Natural killer cell (primary cell): ENCODE measurements at regions not wholly inside any gene's neighbourhood (a gene's known extent, or its start where the extent isn't known, plus 50 kb on each side); places are given as distances from the start of the nearest gene placed in this dataset.
"Not testable (repeated sequence)": the region's sequence is repeated elsewhere in the genome, so short reads cannot be mapped to it uniquely, and the experiment has no call there.

Experiments
- ATAC-seq, 3 donors: fragments of 150-1000 bp in 2 of 3; fragments of 200-7000 bp in 1 of 3; cut with Tn5 transposase; 1 replicate in 1 of 3; 2 replicates in 2 of 3; pipeline ENCODE4 v1.10.0; 2021; ENCODE audit warnings: mild to moderate bottlenecking in 2 of 3, moderate library complexity in 2 of 3
- DNase-seq, 2 donors: peaks; one replicate each; pipeline versions ENCODE4 v3.0.0 to v3.0.0-alpha.2; 2013 to 2021; ENCODE audit warnings: mixed read lengths in 1 of 2
- H3K27ac ChIP-seq: one replicate; pipeline ENCODE4 v1.5.1; 2013; ENCODE audit warnings: mild to moderate bottlenecking, low read length
- H3K27me3 ChIP-seq: one replicate; pipeline ENCODE4 v1.6.1; 2013; ENCODE audit warnings: low read length; ENCODE audit not compliant: control insufficient read depth, insufficient read depth
- H3K36me3 ChIP-seq: one replicate; pipeline ENCODE4 v1.6.1; 2013; ENCODE audit warnings: low read length; ENCODE audit not compliant: control insufficient read depth, insufficient read depth
- H3K4me1 ChIP-seq: one replicate; pipeline ENCODE4 v1.6.1; 2013; ENCODE audit warnings: low read length; ENCODE audit not compliant: control insufficient read depth, insufficient read depth
- H3K4me3 ChIP-seq: one replicate; pipeline ENCODE4 v1.5.1; 2013; ENCODE audit warnings: low read length
- H3K9me3 ChIP-seq: one replicate; pipeline ENCODE4 v1.6.1; 2013; ENCODE audit warnings: low read length; ENCODE audit not compliant: control insufficient read depth, insufficient read depth
- H3K27ac Mint-ChIP-seq, 2 donors: one replicate each; pipeline ENCODE4 v1.8.0; 2022; ENCODE audit warnings: mild to moderate bottlenecking in 2 of 2, mixed read lengths in 2 of 2, moderate library complexity in 1 of 2
- H3K27me3 Mint-ChIP-seq, 2 donors: one replicate each; pipeline ENCODE4 v1.8.0; 2022; ENCODE audit warnings: low read depth in 2 of 2, mixed read lengths in 2 of 2
- H3K36me3 Mint-ChIP-seq: one replicate; pipeline ENCODE4 v1.8.0; 2022; ENCODE audit warnings: mixed read lengths
- H3K4me1 Mint-ChIP-seq, 2 donors: one replicate each; pipeline ENCODE4 v1.8.0; 2022; ENCODE audit warnings: mixed read lengths in 2 of 2
- H3K4me3 Mint-ChIP-seq: one replicate; pipeline ENCODE4 v1.8.0; 2022; ENCODE audit warnings: mild to moderate bottlenecking, moderate library complexity, mixed read lengths
- H3K9me3 Mint-ChIP-seq, 2 donors: one replicate each; pipeline ENCODE4 v1.8.0; 2022; ENCODE audit warnings: mixed read lengths in 2 of 2
- WGBS: methylation state at CpG from one replicate; pipeline ENCODE4 v1.1.7; 2013; ENCODE audit warnings: missing lambda C conversion rate; ENCODE audit not compliant: insufficient coverage; 5-methylcytosine and 5-hydroxymethylcytosine counted together
- intact Hi-C: fragments of 100-400 bp; cut with micrococcal nuclease; formaldehyde crosslinking; loops from one replicate; pipeline ENCODE4 v1.14.2; 2022
- TF ChIP-seq, protein P1 (sequence below): fragments of 200-600 bp; IDR thresholded peaks from one replicate; pipeline ENCODE4 v1.8.0; 2022; ENCODE audit warnings: antibody characterized with exemption

DNA sequence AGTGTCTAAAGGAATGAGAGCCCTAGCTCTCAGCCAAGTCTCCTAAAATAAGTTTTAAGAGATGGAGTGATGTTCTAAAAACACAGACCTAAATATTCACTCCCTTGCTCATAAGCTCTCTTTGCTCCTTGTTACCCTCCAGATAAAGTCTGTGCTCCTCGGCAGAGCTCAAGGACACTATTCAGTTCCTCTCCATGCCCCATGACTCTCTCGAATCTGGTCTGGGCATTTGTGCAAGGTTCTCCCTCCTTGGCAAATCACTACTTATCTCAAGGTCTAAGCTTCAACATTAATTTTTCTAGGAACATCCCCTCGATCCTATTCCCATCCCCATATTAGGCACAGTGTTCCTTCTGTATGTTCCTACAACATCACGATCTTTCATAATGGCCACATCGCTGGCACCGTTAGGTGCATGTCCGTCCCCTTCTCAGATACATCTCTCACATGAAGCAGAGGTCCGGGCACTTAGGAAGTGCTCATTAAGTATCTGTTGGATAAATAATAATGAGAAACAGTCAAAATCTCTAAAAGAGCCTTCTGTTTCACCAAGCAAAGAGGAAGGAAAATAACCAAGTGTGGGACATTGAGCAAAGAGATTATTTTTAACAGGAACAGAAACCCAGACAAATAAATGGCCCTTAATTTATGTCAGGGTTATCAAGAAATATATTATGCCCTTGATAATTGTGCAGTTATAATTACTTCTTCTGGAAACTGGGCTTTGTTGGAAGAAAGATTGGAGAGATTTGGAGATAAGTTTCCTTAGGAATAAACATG is 85.9 kb upstream of the HTR4 start:
- Histone ChIP-seq H3K4me3 (no peak overlapping the region), H3K36me3 (no peaks in the 10 kb centered on the region), H3K27ac (no peak overlapping the region), H3K27me3 (no peaks in the 10 kb centered on the region), H3K9me3 (no peaks in the 10 kb centered on the region), H3K4me1 (no peaks in the 10 kb centered on the region)
- H3K36me3 Mint-ChIP-seq, result no peaks in the 10 kb centered on the region
- peaks cover 5 to 7% of the 10 kb centered on the region in 2 donors for H3K27me3 Mint-ChIP-seq
- TF ChIP-seq, protein P1, sequence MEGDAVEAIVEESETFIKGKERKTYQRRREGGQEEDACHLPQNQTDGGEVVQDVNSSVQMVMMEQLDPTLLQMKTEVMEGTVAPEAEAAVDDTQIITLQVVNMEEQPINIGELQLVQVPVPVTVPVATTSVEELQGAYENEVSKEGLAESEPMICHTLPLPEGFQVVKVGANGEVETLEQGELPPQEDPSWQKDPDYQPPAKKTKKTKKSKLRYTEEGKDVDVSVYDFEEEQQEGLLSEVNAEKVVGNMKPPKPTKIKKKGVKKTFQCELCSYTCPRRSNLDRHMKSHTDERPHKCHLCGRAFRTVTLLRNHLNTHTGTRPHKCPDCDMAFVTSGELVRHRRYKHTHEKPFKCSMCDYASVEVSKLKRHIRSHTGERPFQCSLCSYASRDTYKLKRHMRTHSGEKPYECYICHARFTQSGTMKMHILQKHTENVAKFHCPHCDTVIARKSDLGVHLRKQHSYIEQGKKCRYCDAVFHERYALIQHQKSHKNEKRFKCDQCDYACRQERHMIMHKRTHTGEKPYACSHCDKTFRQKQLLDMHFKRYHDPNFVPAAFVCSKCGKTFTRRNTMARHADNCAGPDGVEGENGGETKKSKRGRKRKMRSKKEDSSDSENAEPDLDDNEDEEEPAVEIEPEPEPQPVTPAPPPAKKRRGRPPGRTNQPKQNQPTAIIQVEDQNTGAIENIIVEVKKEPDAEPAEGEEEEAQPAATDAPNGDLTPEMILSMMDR, result no peak
- WGBS, result 55% methylated on average over 8 of the region's 8 CpGs
- ATAC-seq, result no peak
- no peak overlapping the region for H3K27ac Mint-ChIP-seq
- intact Hi-C loops, result loop anchor here (5.0 kb wide), 1 partner anchor 87 kb away; the partner anchor contains the start of gene ADRB2
- no peak for DNase-seq
- H3K4me1 Mint-ChIP-seq, result no peaks in the 10 kb centered on the region
- peak overlapping the region; percentile 13 for H3K4me3 Mint-ChIP-seq
- no peaks in the 10 kb centered on the region for H3K9me3 Mint-ChIP-seq

DNA sequence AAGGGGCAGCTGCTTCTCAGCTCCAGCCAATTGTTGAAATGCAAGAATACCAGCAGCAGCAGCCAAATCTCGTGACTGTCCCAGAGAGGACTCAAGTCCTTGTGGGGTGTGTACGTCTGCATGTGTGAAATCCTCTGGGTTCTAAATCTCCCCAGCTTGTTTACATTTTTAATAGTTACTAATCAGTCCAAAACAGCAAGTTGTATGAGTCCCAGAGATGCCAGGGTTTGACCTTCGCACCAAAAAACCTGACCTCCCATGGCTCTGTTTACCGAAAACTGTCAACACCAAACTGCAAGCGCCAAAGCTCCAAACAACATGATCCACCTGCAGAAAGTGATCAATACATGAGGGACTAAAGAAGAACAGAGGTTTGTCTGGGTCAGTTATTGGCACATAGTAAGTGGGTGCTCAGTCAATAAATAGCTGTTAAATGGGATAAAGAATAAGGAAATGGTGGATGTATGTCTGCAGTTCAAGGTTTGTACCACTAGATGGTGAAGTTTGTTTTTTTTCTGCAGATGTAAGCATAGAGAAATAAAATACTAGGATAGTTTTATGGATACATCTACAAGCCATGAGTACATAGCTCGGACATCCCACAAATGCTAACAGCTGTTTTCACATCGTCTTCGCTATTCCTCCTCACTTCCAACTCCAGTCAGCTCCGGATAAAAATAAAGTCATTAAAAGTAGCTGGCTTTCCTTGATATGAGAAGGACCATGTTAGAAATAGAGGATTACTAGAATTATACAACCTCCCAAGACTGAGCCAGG is 85.3 kb upstream of the ADRB2 start:
- peak in 1 of 2 donors; percentile 73 for DNase-seq
- peaks cover 5 to 7% of the 10 kb centered on the region in 2 donors for H3K27me3 Mint-ChIP-seq
- H3K4me1 Mint-ChIP-seq, result no peaks in the 10 kb centered on the region
- intact Hi-C loops, result loop anchor here (1.0 to 5.0 kb wide), 3 partner anchors 86 to 257 kb away; partner anchors contain the start of gene ADRB2
- WGBS, result 68% methylated on average over 8 of the region's 9 CpGs
- no peaks in the 10 kb centered on the region for H3K9me3 Mint-ChIP-seq
- no peak overlapping the region for H3K27ac Mint-ChIP-seq
- no peak overlapping the region for H3K27ac ChIP-seq
- no peak overlapping the region for H3K4me3 Mint-ChIP-seq
- no peaks in the 10 kb centered on the region for H3K9me3 ChIP-seq
- ATAC-seq, result peak in 2 of 3 donors; percentile 70 to 73
- TF ChIP-seq, protein P1, result peak; percentile 79
- H3K27me3 ChIP-seq, result no peaks in the 10 kb centered on the region
- no peaks in the 10 kb centered on the region for H3K36me3 ChIP-seq
- no peaks in the 10 kb centered on the region for H3K4me1 ChIP-seq
- H3K36me3 Mint-ChIP-seq, result no peaks in the 10 kb centered on the region
- H3K4me3 ChIP-seq, result no peak overlapping the region

DNA sequence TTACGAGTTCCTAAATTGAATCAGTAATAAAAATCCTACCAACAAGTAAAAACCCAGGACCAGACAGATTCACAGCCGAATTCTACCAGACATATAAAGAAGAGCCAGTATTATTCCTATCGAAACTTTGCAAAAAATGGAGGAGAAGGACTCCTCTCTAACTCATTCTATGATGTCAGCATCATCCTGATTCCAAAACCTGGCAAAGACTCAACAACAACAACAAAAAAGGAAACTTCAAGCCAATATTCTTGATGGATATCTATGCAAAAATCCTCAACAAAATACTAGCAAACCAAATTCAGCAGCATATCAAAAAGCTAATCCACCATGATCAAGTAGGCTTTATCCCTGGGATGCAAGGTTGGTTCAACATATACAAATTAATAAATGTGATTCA is 84.6 kb upstream of the ADRB2 start:
- not testable (repeated sequence) for H3K36me3 Mint-ChIP-seq, H3K4me1 ChIP-seq, H3K27ac Mint-ChIP-seq, ATAC-seq, H3K9me3 ChIP-seq, H3K4me3 ChIP-seq, H3K9me3 Mint-ChIP-seq, H3K36me3 ChIP-seq, H3K27me3 ChIP-seq, H3K27ac ChIP-seq, H3K4me1 Mint-ChIP-seq, H3K27me3 Mint-ChIP-seq, H3K4me3 Mint-ChIP-seq, DNase-seq
- WGBS, result 79% methylated on average over 3 of the region's 3 CpGs
- intact Hi-C loops, result loop anchor here (1.0 to 5.0 kb wide), 3 partner anchors 86 to 257 kb away; partner anchors contain the start of gene ADRB2

DNA sequence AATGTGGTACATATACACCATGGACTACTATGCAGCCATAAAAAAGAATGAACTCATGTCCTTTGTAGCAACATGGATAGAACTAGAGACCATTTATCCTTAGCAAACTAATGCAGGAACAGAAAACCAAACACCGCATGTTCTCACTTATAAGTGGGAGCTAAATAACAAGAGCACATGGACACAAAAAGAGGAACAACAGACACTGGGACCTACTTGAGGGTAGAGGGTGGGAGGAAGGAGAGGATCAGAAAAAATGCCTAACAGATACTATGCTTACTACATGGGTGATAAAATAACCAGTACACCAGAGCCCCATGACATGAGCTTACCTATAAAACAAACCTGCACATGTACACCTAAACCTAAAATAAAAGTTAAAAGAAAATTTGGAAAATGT is 82.0 kb upstream of the ADRB2 start:
- H3K27me3 Mint-ChIP-seq, H3K9me3 ChIP-seq, ATAC-seq, H3K36me3 Mint-ChIP-seq, H3K27ac ChIP-seq, H3K4me3 ChIP-seq, H3K9me3 Mint-ChIP-seq, H3K36me3 ChIP-seq, H3K27me3 ChIP-seq, H3K4me3 Mint-ChIP-seq, H3K4me1 ChIP-seq, H3K27ac Mint-ChIP-seq, DNase-seq, H3K4me1 Mint-ChIP-seq: not testable (repeated sequence)
- intact Hi-C loops, result loop anchor here (5.0 kb wide), 1 partner anchor 83 kb away; the partner anchor contains the start of gene ADRB2
- WGBS, result 100% methylated on average over 1 of the region's 1 CpG
